ENCODE measurements at regions not wholly inside any gene's neighbourhood (a gene's known extent, or its start where the extent isn't known, plus 50 kb on each side); places are given as distances from the start of the nearest gene placed in this dataset.
A peak's percentile ranks its signal among the peaks of the same experiment; 100 is the strongest.

GRCh38 chr6:1516742-1517520 is 92.8 kb upstream of the FOXC1 start:
- DNase-seq: peak; percentile 44

- DNase-seq: peak; percentile 8
Observed at GRCh38 chr6:1518855-1519254, 90.9 kb upstream of the FOXC1 start.

- no peak for DNase-seq
Observed at GRCh38 chr6:1519597-1519996, 90.1 kb upstream of the FOXC1 start.

GRCh38 chr6:1522779-1523178 is 86.9 kb upstream of the FOXC1 start:
- no peak for DNase-seq

- peak; percentile 80 for DNase-seq
Observed at GRCh38 chr6:1524040-1524480, 85.7 kb upstream of the FOXC1 start.

GRCh38 chr6:1525364-1526038 is 84.2 kb upstream of the FOXC1 start:
- DNase-seq: no peak

- DNase-seq: no peak
Observed at GRCh38 chr6:1526398-1527072, 83.2 kb upstream of the FOXC1 start.

GRCh38 chr6:1527073-1527457 is 82.7 kb upstream of the FOXC1 start:
- peak; percentile 85 for DNase-seq

GRCh38 chr6:1535295-1535694 is 74.4 kb upstream of the FOXC1 start:
- DNase-seq: no peak

GRCh38 chr6:1536526-1537429 is 72.9 kb upstream of the FOXC1 start:
- DNase-seq: no peak

GRCh38 chr6:1538369-1538768 is 71.3 kb upstream of the FOXC1 start:
- no peak for DNase-seq

- no peak for DNase-seq
Observed at GRCh38 chr6:1538810-1539478, 70.8 kb upstream of the FOXC1 start.

GRCh38 chr6:1540864-1541521 is 68.7 kb upstream of the FOXC1 start:
- no peak for DNase-seq

- DNase-seq: no peak
Observed at GRCh38 chr6:1542335-1542734, 67.4 kb upstream of the FOXC1 start.

GRCh38 chr6:1542764-1543163 is 67.0 kb upstream of the FOXC1 start:
- no peak for DNase-seq

GRCh38 chr6:1544000-1544399 is 65.7 kb upstream of the FOXC1 start:
- no peak for DNase-seq

GRCh38 chr6:1544603-1545002 is 65.1 kb upstream of the FOXC1 start:
- DNase-seq: no peak

- no peak for DNase-seq
Observed at GRCh38 chr6:1545654-1546053, 64.1 kb upstream of the FOXC1 start.

- no peak for DNase-seq
Observed at GRCh38 chr6:1547785-1548184, 61.9 kb upstream of the FOXC1 start.

GRCh38 chr6:1551249-1551648 is 58.5 kb upstream of the FOXC1 start:
- DNase-seq: no peak

- no peak for DNase-seq
Observed at GRCh38 chr6:1552296-1552761, 57.4 kb upstream of the FOXC1 start.

Data from islet precursor cell (in vitro differentiated cells).